ENCODE measurements at regions not wholly inside any gene's neighbourhood (a gene's known extent, or its start where the extent isn't known, plus 50 kb on each side); places are given as distances from the start of the nearest gene placed in this dataset.

DNA sequence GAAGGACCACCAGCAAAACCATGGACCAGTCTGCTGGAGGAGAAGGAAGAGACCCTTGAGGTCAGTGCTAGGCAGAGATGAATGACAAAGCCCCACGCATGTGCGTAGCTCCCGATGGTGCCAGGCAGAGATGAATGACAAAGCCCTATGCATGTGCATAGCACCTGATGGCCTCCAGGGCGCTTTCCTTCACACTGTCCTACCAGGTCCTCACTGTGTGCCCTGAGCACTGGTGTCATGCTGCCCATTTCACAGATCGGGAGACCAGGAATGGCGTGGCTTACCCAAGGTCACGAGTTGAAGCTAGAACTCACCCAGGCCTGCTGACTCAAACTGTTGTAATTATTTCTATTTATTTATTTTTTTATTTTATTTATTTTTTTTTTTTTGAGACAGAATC lies 149.6 kb downstream of the KATNIP start:
- H3K27ac ChIP-seq (ENCODE audit: low read length) = no peak overlapping the region
- no peak overlapping the region for H3K4me3 ChIP-seq (ENCODE audit: low read length in 2 of 2)
- peaks cover 14 to 16% of the 10 kb centered on the region in 2 donors for H3K36me3 ChIP-seq (ENCODE audit: control insufficient read depth in 2 of 2, insufficient read depth in 2 of 2, low read length in 2 of 2)
- no peak overlapping the region for H3K9ac ChIP-seq (ENCODE audit: low read length in 2 of 2)
- no peaks in the 10 kb centered on the region for H3K4me1 ChIP-seq (ENCODE audit: control insufficient read depth, insufficient read depth, low read length)
- H3K27me3 ChIP-seq (ENCODE audit: control insufficient read depth in 1 of 2, insufficient read depth in 2 of 2, low read length in 2 of 2) = no peaks in the 10 kb centered on the region
- no peaks in the 10 kb centered on the region for H3K9me3 ChIP-seq (ENCODE audit: control insufficient read depth in 2 of 2, low read length in 2 of 2)

- no peak overlapping the region for H3K27ac ChIP-seq (ENCODE audit: low read length)
- no peaks in the 10 kb centered on the region for H3K27me3 ChIP-seq (ENCODE audit: control insufficient read depth in 1 of 2, insufficient read depth in 2 of 2, low read length in 2 of 2)
- H3K9ac ChIP-seq (ENCODE audit: low read length in 2 of 2) = no peak overlapping the region
- no peaks in the 10 kb centered on the region for H3K9me3 ChIP-seq (ENCODE audit: control insufficient read depth in 2 of 2, low read length in 2 of 2)
- no peak overlapping the region for H3K4me3 ChIP-seq (ENCODE audit: low read length in 2 of 2)
- no peaks in the 10 kb centered on the region for H3K4me1 ChIP-seq (ENCODE audit: control insufficient read depth, insufficient read depth, low read length)
- H3K36me3 ChIP-seq (ENCODE audit: control insufficient read depth in 2 of 2, insufficient read depth in 2 of 2, low read length in 2 of 2) = peaks cover 14 to 16% of the 10 kb centered on the region in 2 donors
Observed at GRCh38 chr16:27700304-27700995, 150.5 kb downstream of the KATNIP start.

- Histone ChIP-seq H3K4me3 (ENCODE audit: low read length in 2 of 2) (no peak overlapping the region), H3K9ac (ENCODE audit: low read length in 2 of 2) (no peak overlapping the region), H3K27ac (ENCODE audit: low read length) (no peak overlapping the region), H3K27me3 (ENCODE audit: control insufficient read depth in 1 of 2, insufficient read depth in 2 of 2, low read length in 2 of 2) (no peaks in the 10 kb centered on the region), H3K9me3 (ENCODE audit: control insufficient read depth in 2 of 2, low read length in 2 of 2) (no peaks in the 10 kb centered on the region), H3K36me3 (ENCODE audit: control insufficient read depth in 2 of 2, insufficient read depth in 2 of 2, low read length in 2 of 2) (peaks cover 16 to 17% of the 10 kb centered on the region in 2 donors), H3K4me1 (ENCODE audit: control insufficient read depth, insufficient read depth, low read length) (no peaks in the 10 kb centered on the region)
Observed at GRCh38 chr16:27701381-27701780, 151.4 kb downstream of the KATNIP start.

- no peaks in the 10 kb centered on the region for H3K9me3 ChIP-seq (ENCODE audit: control insufficient read depth in 2 of 2, low read length in 2 of 2)
- no peaks in the 10 kb centered on the region for H3K27me3 ChIP-seq (ENCODE audit: control insufficient read depth in 1 of 2, insufficient read depth in 2 of 2, low read length in 2 of 2)
- no peak overlapping the region for H3K27ac ChIP-seq (ENCODE audit: low read length)
- H3K4me3 ChIP-seq (ENCODE audit: low read length in 2 of 2) = no peak overlapping the region
- no peak overlapping the region for H3K9ac ChIP-seq (ENCODE audit: low read length in 2 of 2)
- H3K36me3 ChIP-seq (ENCODE audit: control insufficient read depth in 2 of 2, insufficient read depth in 2 of 2, low read length in 2 of 2) = peaks cover 16 to 21% of the 10 kb centered on the region in 2 donors
- H3K4me1 ChIP-seq (ENCODE audit: control insufficient read depth, insufficient read depth, low read length) = no peaks in the 10 kb centered on the region
Observed at GRCh38 chr16:27703121-27703520, 153.2 kb downstream of the KATNIP start.

DNA sequence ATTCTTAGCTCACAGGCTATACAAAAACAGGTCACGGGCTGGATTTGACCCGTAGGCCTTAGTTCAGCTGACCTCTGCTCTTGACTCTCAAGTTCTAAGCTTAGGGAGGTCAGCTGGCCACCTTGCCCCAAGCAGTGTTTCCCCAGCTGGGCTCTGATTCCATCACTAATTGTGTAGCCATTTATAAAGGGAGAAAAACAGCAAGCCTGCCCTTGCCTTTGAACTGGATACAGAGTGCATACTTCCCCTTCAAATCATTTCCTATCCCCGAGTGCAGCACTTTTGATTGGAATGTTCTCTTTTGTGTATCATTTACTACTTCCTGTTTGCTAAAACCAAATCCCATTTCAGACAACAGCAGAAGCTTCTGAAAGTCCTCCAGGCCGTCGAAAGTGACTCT lies 153.6 kb downstream of the KATNIP start:
- Histone ChIP-seq H3K27ac (ENCODE audit: low read length) (no peak overlapping the region), H3K4me3 (ENCODE audit: low read length in 2 of 2) (no peak overlapping the region), H3K9me3 (ENCODE audit: control insufficient read depth in 2 of 2, low read length in 2 of 2) (no peaks in the 10 kb centered on the region), H3K9ac (ENCODE audit: low read length in 2 of 2) (no peak overlapping the region), H3K27me3 (ENCODE audit: control insufficient read depth in 1 of 2, insufficient read depth in 2 of 2, low read length in 2 of 2) (no peaks in the 10 kb centered on the region), H3K36me3 (ENCODE audit: control insufficient read depth in 2 of 2, insufficient read depth in 2 of 2, low read length in 2 of 2) (peaks cover 13 to 19% of the 10 kb centered on the region in 2 donors), H3K4me1 (ENCODE audit: control insufficient read depth, insufficient read depth, low read length) (no peaks in the 10 kb centered on the region)

DNA sequence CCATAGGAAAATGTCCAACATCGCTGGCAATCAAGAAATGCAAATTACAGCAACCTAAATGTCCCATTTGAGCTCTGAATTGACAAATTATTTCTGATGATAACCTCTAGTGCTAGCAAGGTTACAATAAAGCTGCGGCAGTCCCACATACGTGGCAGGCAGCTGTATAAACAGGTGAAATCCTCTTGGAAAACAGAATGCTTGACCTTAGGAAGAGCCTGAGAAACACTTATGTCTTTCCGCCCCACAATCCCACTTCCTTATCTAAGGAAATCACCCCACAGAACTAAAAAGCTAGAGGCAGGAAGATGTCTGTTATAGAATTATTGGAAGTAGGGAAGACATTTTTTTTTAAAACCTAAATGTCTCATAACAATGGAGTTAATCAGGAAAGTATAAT lies 154.3 kb downstream of the KATNIP start:
- Histone ChIP-seq H3K36me3 (ENCODE audit: control insufficient read depth in 2 of 2, insufficient read depth in 2 of 2, low read length in 2 of 2) (peaks cover 9 to 15% of the 10 kb centered on the region in 2 donors), H3K4me3 (ENCODE audit: low read length in 2 of 2) (no peak overlapping the region), H3K27me3 (ENCODE audit: control insufficient read depth in 1 of 2, insufficient read depth in 2 of 2, low read length in 2 of 2) (no peaks in the 10 kb centered on the region), H3K4me1 (ENCODE audit: control insufficient read depth, insufficient read depth, low read length) (no peaks in the 10 kb centered on the region), H3K27ac (ENCODE audit: low read length) (no peak overlapping the region), H3K9me3 (ENCODE audit: control insufficient read depth in 2 of 2, low read length in 2 of 2) (no peaks in the 10 kb centered on the region), H3K9ac (ENCODE audit: low read length in 2 of 2) (no peak overlapping the region)

GRCh38 chr16:27706156-27706865 lies 156.4 kb downstream of the KATNIP start:
- no peak overlapping the region for H3K9ac ChIP-seq (ENCODE audit: low read length in 2 of 2)

GRCh38 chr16:27706866-27707685 lies 157.1 kb downstream of the KATNIP start:
- Histone ChIP-seq H3K9me3 (ENCODE audit: control insufficient read depth in 2 of 2, low read length in 2 of 2) (no peaks in the 10 kb centered on the region), H3K4me3 (ENCODE audit: low read length in 2 of 2) (no peak overlapping the region), H3K27ac (ENCODE audit: low read length) (no peak overlapping the region), H3K4me1 (ENCODE audit: control insufficient read depth, insufficient read depth, low read length) (no peaks in the 10 kb centered on the region), H3K27me3 (ENCODE audit: control insufficient read depth in 1 of 2, insufficient read depth in 2 of 2, low read length in 2 of 2) (no peaks in the 10 kb centered on the region), H3K9ac (ENCODE audit: low read length in 2 of 2) (no peak overlapping the region), H3K36me3 (ENCODE audit: control insufficient read depth in 2 of 2, insufficient read depth in 2 of 2, low read length in 2 of 2) (peaks cover 2 to 14% of the 10 kb centered on the region in 2 donors)

More at GRCh38 chr16:27706156-27706865, 156.4 kb downstream of the KATNIP start:
- no peak overlapping the region for H3K4me3 ChIP-seq (ENCODE audit: low read length in 2 of 2)
- H3K36me3 ChIP-seq (ENCODE audit: control insufficient read depth in 2 of 2, insufficient read depth in 2 of 2, low read length in 2 of 2) = peaks cover 5 to 14% of the 10 kb centered on the region in 2 donors
- no peaks in the 10 kb centered on the region for H3K4me1 ChIP-seq (ENCODE audit: control insufficient read depth, insufficient read depth, low read length)
- no peaks in the 10 kb centered on the region for H3K27me3 ChIP-seq (ENCODE audit: control insufficient read depth in 1 of 2, insufficient read depth in 2 of 2, low read length in 2 of 2)
- H3K9me3 ChIP-seq (ENCODE audit: control insufficient read depth in 2 of 2, low read length in 2 of 2) = no peaks in the 10 kb centered on the region
- no peak overlapping the region for H3K27ac ChIP-seq (ENCODE audit: low read length)

DNA sequence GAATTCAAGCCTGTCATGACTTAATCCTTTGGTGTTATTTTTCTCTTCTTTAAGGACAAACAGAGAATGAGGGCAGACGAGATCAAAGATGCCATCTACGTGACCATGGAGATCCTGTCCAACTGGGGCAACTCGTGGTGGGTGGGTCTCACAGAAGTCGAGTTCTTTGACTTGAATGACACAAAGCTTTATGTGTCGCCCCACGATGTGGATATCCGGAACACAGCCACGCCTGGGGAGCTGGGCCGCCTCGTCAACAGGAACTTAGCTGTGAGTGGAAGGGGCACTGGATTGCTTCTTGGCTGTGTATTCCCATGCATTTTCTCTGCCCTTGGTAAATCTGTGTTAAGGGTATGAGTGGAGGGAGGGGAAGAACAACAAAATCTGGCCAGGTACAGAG lies 158.7 kb downstream of the KATNIP start:
- Histone ChIP-seq H3K36me3 (ENCODE audit: control insufficient read depth in 2 of 2, insufficient read depth in 2 of 2, low read length in 2 of 2) (peaks cover 1 to 13% of the 10 kb centered on the region in 2 donors), H3K4me1 (ENCODE audit: control insufficient read depth, insufficient read depth, low read length) (no peaks in the 10 kb centered on the region), H3K9me3 (ENCODE audit: control insufficient read depth in 2 of 2, low read length in 2 of 2) (no peaks in the 10 kb centered on the region), H3K9ac (ENCODE audit: low read length in 2 of 2) (no peak overlapping the region), H3K4me3 (ENCODE audit: low read length in 2 of 2) (no peak overlapping the region), H3K27ac (ENCODE audit: low read length) (no peak overlapping the region), H3K27me3 (ENCODE audit: control insufficient read depth in 1 of 2, insufficient read depth in 2 of 2, low read length in 2 of 2) (no peaks in the 10 kb centered on the region)

DNA sequence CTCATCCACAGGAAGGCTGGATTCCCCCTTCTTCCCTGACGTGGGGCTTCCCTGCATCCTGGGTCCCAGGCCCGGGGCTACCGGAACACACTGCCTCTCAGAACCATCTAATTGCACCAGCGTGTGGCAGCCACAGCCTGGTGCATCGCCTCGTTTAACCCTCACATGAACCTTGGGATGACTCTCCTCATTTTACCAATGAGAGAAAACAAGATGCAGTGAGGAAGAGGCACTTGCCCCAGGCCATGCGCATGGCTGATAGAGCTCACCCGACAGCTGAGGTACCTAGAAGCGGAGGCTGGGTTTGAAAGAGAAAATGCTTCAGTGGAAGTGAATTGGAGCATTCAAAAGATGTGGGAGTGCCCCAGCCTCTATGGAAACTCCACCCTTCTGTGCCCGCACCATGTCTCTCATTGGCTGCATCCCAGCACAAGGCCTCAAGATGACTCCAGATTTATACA lies 162.3 kb downstream of the KATNIP start:
- H3K4me1 ChIP-seq (ENCODE audit: control insufficient read depth, insufficient read depth, low read length) = no peaks in the 10 kb centered on the region
- no peaks in the 10 kb centered on the region for H3K27me3 ChIP-seq (ENCODE audit: control insufficient read depth in 1 of 2, insufficient read depth in 2 of 2, low read length in 2 of 2)
- H3K27ac ChIP-seq (ENCODE audit: low read length) = no peak overlapping the region
- no peak overlapping the region for H3K4me3 ChIP-seq (ENCODE audit: low read length in 2 of 2)
- H3K9ac ChIP-seq (ENCODE audit: low read length in 2 of 2) = no peak overlapping the region
- no peaks in the 10 kb centered on the region for H3K9me3 ChIP-seq (ENCODE audit: control insufficient read depth in 2 of 2, low read length in 2 of 2)
- H3K36me3 ChIP-seq (ENCODE audit: control insufficient read depth in 2 of 2, insufficient read depth in 2 of 2, low read length in 2 of 2) = peaks cover 0 to 5% of the 10 kb centered on the region in 2 donors
